Medulla oblongata (tissue), 1 donor: ENCODE measurements at regions not wholly inside any gene's neighbourhood (a gene's known extent, or its start where the extent isn't known, plus 50 kb on each side); places are given as distances from the start of the nearest gene placed in this dataset.

Experiments
- DNase-seq: peaks from one replicate; pipeline ENCODE4 v3.0.0-alpha.2; 2015; ENCODE audit errors: extremely low spot score

GRCh38 chr1:55937840-55938375, 641.5 kb downstream of the PLPP3 start:
- no peak for DNase-seq

DNA sequence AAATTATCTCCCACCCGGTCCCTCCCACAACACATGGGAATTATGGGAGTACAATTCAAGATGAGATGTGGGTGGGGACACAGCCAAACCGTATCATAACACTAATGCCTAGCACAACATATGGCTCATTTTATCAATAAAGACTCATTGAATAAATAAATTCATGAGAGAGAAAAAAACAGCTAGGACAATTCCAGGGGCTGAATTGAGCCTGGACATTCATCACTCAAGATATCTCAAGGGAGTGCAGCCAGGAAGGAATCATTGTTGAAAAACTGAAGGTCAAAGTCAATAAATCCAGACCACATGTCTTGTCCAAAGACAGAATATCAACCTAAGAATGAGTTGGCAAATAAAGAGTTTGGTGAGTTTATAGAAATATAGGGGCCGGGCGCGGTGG, 644.1 kb downstream of the PLPP3 start:
- DNase-seq = no peak

GRCh38 chr1:55932402-55932801, 647.0 kb downstream of the PLPP3 start:
- DNase-seq = no peak

DNA sequence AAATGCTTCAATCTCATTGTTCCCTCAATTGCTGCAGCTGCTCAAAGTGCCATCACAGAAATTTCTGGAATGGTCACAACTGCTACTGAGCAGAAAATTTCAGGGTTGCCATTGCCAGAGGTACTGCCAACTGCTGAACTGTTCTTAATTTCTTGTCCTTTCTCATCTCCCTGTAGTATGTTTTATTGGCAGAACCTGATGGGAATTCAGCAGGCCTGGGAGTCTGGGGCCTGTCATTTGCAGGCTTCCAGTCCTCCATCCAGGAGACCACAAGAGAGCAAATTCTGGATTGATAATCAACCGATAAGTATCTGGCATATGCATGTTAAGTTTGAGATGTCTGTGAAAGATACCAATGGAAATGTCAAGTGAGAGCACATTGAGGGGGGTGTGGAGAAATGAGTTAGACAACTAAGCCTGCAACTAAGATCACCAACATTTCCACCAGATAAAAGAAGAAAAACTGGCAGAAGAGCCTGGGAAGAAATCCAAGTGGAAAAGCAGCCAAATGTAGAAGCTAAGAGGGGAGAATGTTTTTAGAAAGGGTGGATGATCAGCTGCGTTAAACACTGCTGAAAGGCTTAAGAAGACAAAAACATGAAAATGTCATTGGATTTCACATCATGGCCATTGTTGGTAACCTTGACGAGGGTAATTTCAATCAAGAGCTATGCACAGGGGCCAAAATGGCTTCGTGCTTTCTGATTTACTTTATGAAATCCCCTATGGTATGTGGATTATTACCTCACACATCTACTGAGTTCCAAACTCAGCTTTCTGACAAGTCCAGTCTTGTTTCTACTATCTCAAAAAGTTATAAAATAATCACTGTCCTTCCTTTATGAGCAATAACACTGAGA, 648.1 kb downstream of the PLPP3 start:
- peak; percentile 8 for DNase-seq

DNA sequence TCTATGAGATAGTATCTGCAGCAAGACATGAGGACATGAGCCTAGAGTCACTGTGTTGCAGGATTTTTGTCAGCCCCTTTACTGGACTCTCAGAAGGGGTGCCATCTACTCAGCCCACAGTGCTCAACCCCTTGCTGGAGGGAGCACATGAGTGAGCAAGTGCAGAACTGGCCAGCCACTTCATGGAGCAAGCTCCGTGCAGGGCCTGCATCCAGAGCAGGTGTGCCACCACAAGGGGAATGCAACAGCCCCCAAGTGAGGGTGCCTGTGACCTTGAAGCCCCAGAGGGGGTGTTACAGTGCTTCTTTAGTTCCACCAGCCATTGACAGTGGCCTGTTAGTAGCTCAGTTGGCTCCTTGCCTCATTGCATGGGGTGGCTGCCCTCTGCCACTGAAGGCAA, 649.7 kb downstream of the PLPP3 start:
- DNase-seq = no peak

DNA sequence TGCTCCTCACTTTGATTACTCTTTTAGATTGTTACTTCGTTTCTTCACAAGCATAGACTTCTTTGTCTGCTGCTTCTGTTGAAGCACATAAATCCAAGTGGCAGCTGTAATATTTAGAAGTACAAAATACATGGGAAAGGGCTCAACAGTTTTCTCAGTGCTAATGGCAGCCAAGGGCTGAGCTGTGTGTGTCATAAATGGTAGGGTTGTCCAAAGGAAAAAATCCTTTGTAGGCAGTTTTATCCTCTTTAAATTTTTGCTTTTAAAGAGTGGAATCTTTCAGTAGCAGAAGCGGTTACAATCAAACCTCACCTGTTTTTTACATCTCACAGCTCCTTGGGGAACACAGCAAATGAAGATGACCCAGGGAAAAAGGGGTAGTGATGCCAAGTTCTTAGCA, 650.8 kb downstream of the PLPP3 start:
- no peak for DNase-seq

DNA sequence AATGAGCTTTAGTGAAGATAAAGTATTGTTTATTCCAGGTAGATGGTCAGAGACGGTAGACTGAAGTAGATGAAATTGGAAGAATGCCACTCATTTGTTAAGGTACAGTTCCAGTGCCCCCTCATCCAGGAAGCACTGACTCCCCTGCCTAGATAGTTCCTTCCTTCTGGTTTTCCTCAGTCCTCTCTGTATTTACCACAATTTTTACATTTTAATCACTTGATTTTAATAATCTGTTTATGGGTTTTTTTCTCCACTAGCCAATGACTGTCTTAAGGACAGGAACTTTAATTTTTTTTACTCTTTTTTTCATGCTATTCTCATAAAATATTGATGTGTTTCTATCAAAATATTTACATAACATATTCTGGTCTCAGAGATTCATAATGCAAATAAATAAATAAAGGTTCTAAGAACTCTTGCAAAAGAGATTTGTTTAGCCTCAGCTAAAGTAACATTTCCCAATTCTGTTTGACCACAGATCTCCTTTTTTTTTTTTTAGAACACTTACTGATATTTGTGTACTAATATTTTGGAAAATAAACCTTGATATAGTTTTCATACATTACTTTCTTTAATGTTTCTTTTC, 651.6 kb downstream of the PLPP3 start:
- DNase-seq = no peak

DNA sequence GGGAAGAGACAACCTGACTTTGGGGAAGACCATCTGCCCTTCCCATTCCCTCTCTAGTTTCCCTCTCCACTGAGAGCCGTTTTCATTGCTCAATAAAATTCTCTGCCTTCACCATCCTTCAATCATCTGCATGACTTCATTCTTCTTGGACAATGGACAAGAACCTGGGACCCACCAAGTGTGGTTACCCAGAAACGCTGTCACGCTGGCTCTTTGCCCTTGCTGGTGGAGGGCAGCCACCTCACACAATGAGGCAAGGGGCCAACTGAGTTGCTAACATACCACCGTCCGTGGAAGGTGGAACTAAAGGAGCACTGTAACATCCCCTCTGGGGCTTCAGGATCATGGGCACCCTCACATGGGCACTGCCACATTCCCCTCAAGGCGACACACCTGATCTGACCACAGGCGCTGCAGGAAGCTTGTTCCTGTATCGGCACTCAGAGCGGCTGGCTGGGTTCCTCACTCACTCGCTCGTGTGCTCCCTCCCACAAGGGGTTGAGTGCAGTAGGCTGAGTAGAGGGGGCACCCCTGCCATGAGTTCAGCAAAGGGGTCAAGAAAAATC, 652.4 kb downstream of the PLPP3 start:
- DNase-seq = no peak

GRCh38 chr1:55916907-55917306, 662.5 kb downstream of the PLPP3 start:
- DNase-seq = no peak

DNA sequence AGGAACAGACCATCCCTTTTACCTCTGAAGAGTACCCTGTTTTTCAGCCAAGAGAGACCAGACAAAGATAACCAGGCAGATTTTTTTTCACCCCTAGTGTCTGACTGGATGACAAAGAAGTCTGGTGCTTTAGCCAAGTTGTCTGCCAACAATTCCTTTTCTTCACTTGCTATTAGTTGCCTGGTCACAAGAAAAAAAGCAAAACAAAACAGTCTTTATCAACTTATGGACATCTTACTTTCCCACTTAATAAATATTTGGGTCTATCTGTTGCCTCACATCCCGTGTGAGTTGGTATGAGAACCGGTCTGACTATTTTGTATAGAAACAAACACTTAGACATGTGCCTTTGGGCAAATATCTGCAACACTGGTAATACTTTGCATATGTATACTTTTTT, 662.9 kb downstream of the PLPP3 start:
- DNase-seq = no peak

DNA sequence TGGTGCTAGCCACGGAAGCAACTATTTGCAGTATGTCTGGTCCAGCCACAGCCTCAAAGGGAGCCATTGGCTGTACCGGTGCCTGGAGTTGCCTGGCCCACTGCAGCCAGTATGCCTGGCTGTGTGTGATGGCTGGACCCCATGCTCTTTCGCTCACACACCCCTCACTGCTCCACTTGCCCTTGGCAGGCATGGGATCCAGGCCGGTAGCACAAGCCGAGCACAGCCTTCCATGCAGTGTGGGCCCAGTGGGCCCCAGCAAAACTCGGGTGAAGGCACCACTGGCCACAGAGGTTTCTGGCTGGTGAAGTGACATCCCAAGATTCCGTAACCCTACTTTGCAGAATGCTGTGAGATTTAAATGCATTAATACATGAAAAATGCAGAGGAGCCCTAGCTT, 665.8 kb downstream of the PLPP3 start:
- no peak for DNase-seq

DNA sequence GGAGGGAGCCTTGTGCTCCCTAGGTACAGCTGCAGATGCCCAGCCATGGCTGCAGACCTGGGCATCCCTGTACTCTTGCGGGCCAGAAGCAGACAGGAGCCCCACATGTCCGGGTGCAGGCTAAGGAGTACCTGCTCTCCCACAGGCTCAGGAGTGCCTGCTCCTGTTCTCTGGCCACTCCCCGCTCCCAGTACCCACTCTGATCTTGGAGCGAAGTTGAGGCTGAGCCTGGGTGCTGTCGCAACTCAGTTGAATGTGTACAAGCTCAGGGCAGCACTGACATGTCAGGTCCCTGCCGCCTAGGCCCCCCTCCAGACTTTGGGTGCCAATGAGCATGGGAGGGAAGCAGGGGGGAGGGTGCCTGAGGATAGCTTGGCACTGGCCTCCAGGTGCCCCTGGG, 666.9 kb downstream of the PLPP3 start:
- DNase-seq = no peak

DNA sequence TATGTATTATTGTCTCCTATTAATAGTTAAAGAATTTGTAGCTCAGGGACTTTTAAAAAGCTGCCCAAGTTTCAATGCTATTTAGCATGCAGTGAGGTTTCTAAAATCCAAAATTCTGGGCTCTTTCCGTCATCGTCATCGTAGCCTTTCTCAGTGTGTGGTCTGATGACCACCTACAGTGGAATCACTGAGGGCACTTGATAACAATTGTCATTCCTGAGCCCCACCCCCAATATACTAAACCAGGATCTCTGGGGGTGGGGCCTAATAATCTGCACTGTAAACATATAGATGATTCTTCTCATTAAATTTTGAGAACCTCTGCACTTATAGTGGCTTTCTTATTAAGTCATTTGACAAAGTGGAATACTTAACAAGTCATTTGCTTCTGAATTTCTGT, 674.8 kb downstream of the PLPP3 start:
- DNase-seq = no peak

- DNase-seq = no peak
These were observed 681.2 kb downstream of the PLPP3 start for GRCh38 chr1:55898181-55898580.

- no peak for DNase-seq
These were observed 681.0 kb upstream of the USP24 start for GRCh38 chr1:55896210-55896609.

DNA sequence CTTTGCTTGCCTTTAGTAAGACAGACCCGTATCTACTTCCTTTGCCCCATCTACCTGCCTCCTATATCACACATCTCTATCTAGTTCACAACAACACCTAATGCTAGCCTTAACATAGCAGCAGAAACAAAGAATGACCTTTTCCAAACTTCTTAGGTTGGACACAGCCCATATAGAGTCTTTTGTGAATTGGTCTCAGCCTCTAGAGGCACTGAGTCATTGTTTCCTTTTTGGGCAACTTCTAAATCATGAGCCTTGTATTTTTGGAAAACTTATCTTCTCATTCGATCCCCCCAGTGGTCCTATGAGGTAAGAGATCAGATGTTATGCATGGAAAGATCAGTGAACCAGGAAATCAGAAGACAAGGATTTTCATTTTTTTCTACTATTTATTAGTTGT, 679.4 kb upstream of the USP24 start:
- no peak for DNase-seq

GRCh38 chr1:55893155-55893554, 678.0 kb upstream of the USP24 start:
- no peak for DNase-seq

- no peak for DNase-seq
These were observed 673.6 kb upstream of the USP24 start for GRCh38 chr1:55888685-55889317.

DNA sequence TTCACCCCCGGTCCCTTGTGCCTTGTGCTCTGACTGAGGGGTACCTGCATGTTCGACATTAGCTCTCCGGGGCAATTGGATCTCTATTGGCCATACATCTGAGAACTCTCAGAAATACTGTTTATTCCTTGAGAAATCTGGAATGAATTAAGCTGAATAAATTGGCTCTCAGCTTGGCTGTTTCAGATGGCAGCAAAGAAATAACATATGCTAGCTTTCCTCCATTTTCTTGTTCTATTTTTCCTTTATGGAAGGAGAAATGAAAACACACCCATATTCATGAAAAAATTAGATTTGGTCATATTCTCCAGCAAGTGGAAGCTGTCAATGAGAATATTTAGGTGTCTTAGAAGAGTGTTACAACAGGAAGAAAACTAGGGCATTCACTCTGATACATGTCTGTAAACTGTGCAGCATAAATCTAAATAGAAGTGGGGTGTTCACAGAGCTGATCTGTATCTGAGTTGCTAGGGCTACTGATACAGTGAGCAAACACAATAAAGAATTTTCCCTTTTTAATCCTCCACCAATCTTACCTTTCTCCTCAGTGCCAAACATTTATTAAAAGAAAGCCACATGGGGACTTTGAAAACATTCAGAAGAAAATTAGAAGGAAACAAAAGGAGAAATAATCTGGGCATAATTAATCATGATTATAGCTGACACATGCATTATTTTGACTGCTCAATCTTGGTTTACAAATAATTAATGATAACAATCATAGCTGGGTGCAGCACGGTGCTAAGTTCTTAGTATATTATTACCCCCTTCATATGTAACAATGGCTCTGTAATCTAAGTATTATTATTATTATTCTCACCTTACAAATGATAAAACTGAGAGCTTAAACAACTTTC, 671.9 kb upstream of the USP24 start:
- DNase-seq = no peak

- no peak for DNase-seq
These were observed 670.5 kb upstream of the USP24 start for GRCh38 chr1:55885619-55886018.

- no peak for DNase-seq
These were observed 667.8 kb upstream of the USP24 start for GRCh38 chr1:55882931-55883330.

DNA sequence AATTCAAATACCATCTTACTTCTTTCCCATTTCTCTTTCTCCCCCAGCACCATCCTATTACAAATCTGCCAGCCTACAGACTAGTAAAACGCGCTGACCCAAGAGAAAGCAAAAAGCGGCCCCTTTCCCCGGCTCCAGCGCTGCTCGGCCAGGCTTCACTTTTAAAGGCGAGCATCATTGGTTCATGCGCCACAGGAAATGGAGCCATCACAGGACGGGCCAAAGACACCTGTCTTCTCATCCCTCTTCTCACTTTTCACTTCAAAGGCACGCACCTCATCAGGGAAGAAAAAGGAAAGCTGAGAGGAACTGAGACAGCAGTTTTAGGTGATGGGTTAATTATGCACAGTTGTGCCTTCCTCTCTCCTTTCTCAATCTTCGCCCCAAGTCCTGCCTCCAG, 664.2 kb upstream of the USP24 start:
- no peak for DNase-seq
